GM23248 (cell line): ENCODE measurements at regions not wholly inside any gene's neighbourhood (a gene's known extent, or its start where the extent isn't known, plus 50 kb on each side); places are given as distances from the start of the nearest gene placed in this dataset.

ENCODE experiments used
- EZH2 ChIP-seq: fragments of 200-600 bp; sonication (generic); IDR thresholded peaks from 2 replicates; pipeline ENCODE4 v1.6.1; 2018; ENCODE audit warnings: antibody characterized with exemption, mild to moderate bottlenecking; ENCODE audit not compliant: insufficient read depth, poor library complexity, severe bottlenecking
- EZH2phosphoT487 ChIP-seq: fragments of 200-600 bp; sonication (generic); IDR thresholded peaks from 2 replicates; pipeline ENCODE4 v1.6.1; 2018; ENCODE audit warnings: antibody characterized with exemption, moderate library complexity, mild to moderate bottlenecking, low read depth; ENCODE audit not compliant: insufficient read depth

DNA sequence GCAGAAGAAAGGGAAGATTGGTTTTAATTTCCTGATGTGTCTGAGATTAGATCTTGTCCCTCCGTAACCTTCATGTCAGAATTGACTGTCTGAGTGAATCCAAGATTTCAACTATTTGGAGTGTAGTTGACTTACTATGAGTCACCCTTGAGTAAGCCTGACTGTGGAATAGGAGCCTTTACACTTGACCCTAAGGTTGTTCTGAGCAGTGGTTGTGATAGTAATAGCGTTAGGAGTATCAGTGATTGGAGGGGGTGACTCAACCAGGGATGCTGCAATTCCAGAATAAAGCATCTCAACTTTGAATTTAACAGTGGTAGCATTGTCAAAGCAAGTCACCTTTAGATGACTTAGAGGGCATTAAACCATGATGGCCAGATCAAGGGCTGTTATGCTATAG lies 979.5 kb upstream of the FAM98A start:
- no peak for TF ChIP-seq EZH2
- TF ChIP-seq EZH2phosphoT487 = no peak
